Adrenal gland (tissue), 9 donors: ENCODE measurements at regions not wholly inside any gene's neighbourhood (a gene's known extent, or its start where the extent isn't known, plus 50 kb on each side); places are given as distances from the start of the nearest gene placed in this dataset.

Experiments used
- DNase-seq, 7 donors: peaks; one replicate each; pipeline ENCODE4 v3.0.0-alpha.2; 2019 to 2020
- H3K27ac ChIP-seq, 5 donors: fragments of 200-600 bp; sonication (generic) in 4 of 5; 1 replicate in 3 of 5; 2 replicates in 2 of 5; pipeline versions ENCODE4 v1.5.1 to v1.8.0; 2016 to 2020; ENCODE audit warnings: mild to moderate bottlenecking in 1 of 5
- H3K27me3 ChIP-seq: fragments of 200-600 bp; 2 replicates; pipeline ENCODE4 v1.8.0; 2021
- H3K36me3 ChIP-seq, 2 donors: fragments of 200-600 bp; replicated peaks in 1 of 2; 1 replicate in 1 of 2; 2 replicates in 1 of 2; pipeline versions ENCODE4 v1.5.1 to v1.8.0; 2018 to 2022
- H3K4me1 ChIP-seq, 2 donors: fragments of 200-600 bp; replicated peaks in 1 of 2; 1 replicate in 1 of 2; 2 replicates in 1 of 2; pipeline versions ENCODE4 v1.5.1 to v1.8.0; 2018 to 2021
- H3K4me3 ChIP-seq, 4 donors: fragments of 200-600 bp; sonication (generic) in 3 of 4; one replicate each; pipeline ENCODE4 v1.5.1; 2016 to 2018
- H3K9me3 ChIP-seq, 3 donors: fragments of 200-600 bp; sonication (generic) in 1 of 3; replicated peaks in 1 of 3; 1 replicate in 2 of 3; 2 replicates in 1 of 3; pipeline versions ENCODE4 v1.5.1 to v1.8.0; 2016 to 2021
- CTCF ChIP-seq, 6 experiments: fragments of 450-650 bp in 4 of 6; fragments of 200-600 bp in 2 of 6; sonication (generic) in 1 of 6; IDR thresholded peaks; 1 replicate in 5 of 6; 2 replicates in 1 of 6; pipeline versions ENCODE4 v1.5.1 to v1.8.0; 2016 to 2021; ENCODE audit warnings: antibody characterized with exemption in 6 of 6, mild to moderate bottlenecking in 2 of 6, moderate library complexity in 1 of 6
- POLR2A ChIP-seq, 2 donors: fragments of 450-650 bp; IDR thresholded peaks; one replicate each; pipeline ENCODE4 v1.6.1; 2017; ENCODE audit warnings: antibody characterized with exemption in 2 of 2, mild to moderate bottlenecking in 2 of 2, moderate library complexity in 1 of 2
- WGBS, 4 donors: extraction: QIAGEN DNeasy Blood & Tissue Kit in 2 of 4; methylation state at CpG; one replicate each; pipeline versions ENCODE4 v1.1.5 to v1.1.7; 2013 to 2017; 5-methylcytosine and 5-hydroxymethylcytosine counted together
- intact Hi-C, 2 donors: fragments of 100-400 bp; cut with DNase I; formaldehyde crosslinking; loops; one replicate each; pipeline versions ENCODE4 v1.14.1 to v1.15.0; 2022 to 2023
- donor health status: healthy with polysubstance abuse.
- donor health status: Bipolar disorder and iron deficiency.
- donor health status: DM: yes; HTN: yes; CAD: no.
- donor health status: DM: no; HTN: no; CAD: no.
- donor health status: DM: no; HTN: no; CAD: no.

GRCh38 chr22:34934261-34934660 is 131.7 kb upstream of the ISX start:
- Histone ChIP-seq H3K27me3 (peaks cover 5% of the 10 kb centered on the region), H3K9me3 (no peaks in the 10 kb centered on the region), H3K4me1 (no peaks in the 10 kb centered on the region), H3K4me3 (no peak overlapping the region), H3K27ac (no peak overlapping the region), H3K36me3 (no peaks in the 10 kb centered on the region)
- no peak for TF ChIP-seq POLR2A (IDR thresholded peaks at IDR 0.05)
- TF ChIP-seq CTCF (IDR thresholded peaks at IDR 0.05), result no peak
- intact Hi-C loops, result no loop called here
- 57 to 73% (median 59%) methylated on average over 5 of the region's 5 CpGs for WGBS, 4 donors
- no peak for DNase-seq

GRCh38 chr22:34943830-34944229 is 122.1 kb upstream of the ISX start:
- intact Hi-C loops, result no loop called here
- Histone ChIP-seq H3K36me3 (no peaks in the 10 kb centered on the region), H3K27me3 (no peaks in the 10 kb centered on the region), H3K27ac (no peak overlapping the region), H3K4me1 (no peaks in the 10 kb centered on the region), H3K4me3 (no peak overlapping the region), H3K9me3 (no peaks in the 10 kb centered on the region)
- WGBS, 4 donors, result 37 to 53% (median 46%) methylated on average over 2 of the region's 2 CpGs
- TF ChIP-seq CTCF (IDR thresholded peaks at IDR 0.05) (no peak), POLR2A (IDR thresholded peaks at IDR 0.05) (no peak)
- DNase-seq, result no peak

GRCh38 chr22:34946339-34946985 is 119.5 kb upstream of the ISX start:
- Histone ChIP-seq H3K36me3 (no peaks in the 10 kb centered on the region), H3K9me3 (no peaks in the 10 kb centered on the region), H3K4me1 (no peaks in the 10 kb centered on the region), H3K27ac (no peak overlapping the region), H3K27me3 (no peaks in the 10 kb centered on the region), H3K4me3 (no peak overlapping the region)
- intact Hi-C loops, result no loop called here
- no peak for DNase-seq
- WGBS, 4 donors, result 72 to 81% (median 77%) methylated on average over 4 to 5 of the region's 5 CpGs
- TF ChIP-seq CTCF (IDR thresholded peaks at IDR 0.05), result no peak
- no peak for TF ChIP-seq POLR2A (IDR thresholded peaks at IDR 0.05)

GRCh38 chr22:34950489-34950888 is 115.5 kb upstream of the ISX start:
- H3K27ac ChIP-seq, result no peak overlapping the region
- no peaks in the 10 kb centered on the region for H3K4me1 ChIP-seq
- 19 to 44% (median 29%) methylated on average over 3 to 4 of the region's 4 CpGs for WGBS, 4 donors
- TF ChIP-seq CTCF (IDR thresholded peaks at IDR 0.05), result no peak
- TF ChIP-seq POLR2A (IDR thresholded peaks at IDR 0.05), result no peak
- intact Hi-C loops, result no loop called here
- H3K9me3 ChIP-seq, result no peaks in the 10 kb centered on the region
- H3K4me3 ChIP-seq, result no peak overlapping the region
- H3K36me3 ChIP-seq, result no peaks in the 10 kb centered on the region
- H3K27me3 ChIP-seq, result no peaks in the 10 kb centered on the region
- DNase-seq, result no peak
